ENCODE measurements at regions not wholly inside any gene's neighbourhood (a gene's known extent, or its start where the extent isn't known, plus 50 kb on each side); places are given as distances from the start of the nearest gene placed in this dataset.

GRCh38 chr5:52139888-52140615 is 647.7 kb upstream of the ITGA1 start:
- TF ChIP-seq CTCF (conservative IDR thresholded peaks at IDR 0.05) = no peak
- no peak for TF ChIP-seq ZFX (IDR thresholded peaks at IDR 0.05)

All from C4-2B (cell line).